ENCODE measurements at regions not wholly inside any gene's neighbourhood (a gene's known extent, or its start where the extent isn't known, plus 50 kb on each side); places are given as distances from the start of the nearest gene placed in this dataset.
A peak's percentile ranks its signal among the peaks of the same experiment; 100 is the strongest.

DNA sequence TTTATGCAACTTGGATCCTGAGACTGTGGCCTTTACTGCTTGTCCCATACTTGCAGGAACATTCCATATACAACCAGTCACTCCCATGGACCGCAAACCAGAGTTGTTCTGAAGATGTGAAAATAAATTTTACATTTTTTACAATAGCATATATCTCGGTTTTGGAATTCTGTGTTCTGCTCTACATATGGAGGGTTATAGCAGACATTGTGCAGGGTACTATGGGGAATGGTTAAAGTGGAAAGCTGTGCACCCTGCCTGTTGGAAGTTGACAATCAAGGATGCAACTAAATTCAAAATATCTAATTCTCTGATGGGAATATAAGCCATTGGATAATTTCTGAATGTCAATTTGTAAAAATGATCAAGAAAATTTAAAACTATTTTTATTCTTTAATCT is 603.3 kb downstream of the RAB28 start:
- Histone ChIP-seq H3K4me3 (no peak overlapping the region), H3K36me3 (ENCODE audit: insufficient read depth, low read length) (no peaks in the 10 kb centered on the region), H3K27ac (no peak overlapping the region), H3K9ac (ENCODE audit: insufficient read length) (no peak overlapping the region), H3K9me3 (ENCODE audit: low read depth, low read length) (no peaks in the 10 kb centered on the region)
- no peak for DNase-seq (ENCODE audit: low read depth, low spot score)
- no peak for TF ChIP-seq EZH2 (IDR thresholded peaks at IDR 0.05)
- no peak for TF ChIP-seq FOXP2 (optimal IDR thresholded peaks at IDR 0.05; ENCODE audit: control extremely low read depth, extremely low read length, insufficient read depth)
- no peak for TF ChIP-seq POLR2AphosphoS5 (IDR thresholded peaks at IDR 0.05; ENCODE audit: borderline replicate concordance, low read depth, low read length)

DNA sequence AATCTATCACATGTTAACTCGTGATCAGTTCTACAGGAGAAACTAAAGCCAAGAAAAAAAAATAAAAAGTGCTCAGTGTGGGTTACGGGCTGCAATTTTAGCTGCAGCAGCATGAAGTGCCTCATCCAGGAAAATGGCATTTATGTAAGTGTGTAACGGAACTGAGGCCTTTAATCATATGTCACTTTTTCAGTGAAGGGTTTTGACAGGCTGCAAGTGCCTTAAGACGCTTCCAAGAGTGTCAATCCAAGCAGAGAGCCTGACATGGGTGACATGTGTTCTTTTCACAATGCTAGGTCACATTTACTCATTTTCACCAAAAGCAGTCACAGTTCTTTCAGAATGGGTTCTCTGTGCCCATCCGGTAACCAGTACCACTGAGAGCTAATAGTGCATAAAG is 604.6 kb downstream of the RAB28 start:
- H3K9me3 ChIP-seq (ENCODE audit: low read depth, low read length), result no peaks in the 10 kb centered on the region
- TF ChIP-seq FOXP2 (optimal IDR thresholded peaks at IDR 0.05; ENCODE audit: control extremely low read depth, extremely low read length, insufficient read depth) (no peak), POLR2AphosphoS5 (IDR thresholded peaks at IDR 0.05; ENCODE audit: borderline replicate concordance, low read depth, low read length) (no peak)
- H3K36me3 ChIP-seq (ENCODE audit: insufficient read depth, low read length), result no peaks in the 10 kb centered on the region

DNA sequence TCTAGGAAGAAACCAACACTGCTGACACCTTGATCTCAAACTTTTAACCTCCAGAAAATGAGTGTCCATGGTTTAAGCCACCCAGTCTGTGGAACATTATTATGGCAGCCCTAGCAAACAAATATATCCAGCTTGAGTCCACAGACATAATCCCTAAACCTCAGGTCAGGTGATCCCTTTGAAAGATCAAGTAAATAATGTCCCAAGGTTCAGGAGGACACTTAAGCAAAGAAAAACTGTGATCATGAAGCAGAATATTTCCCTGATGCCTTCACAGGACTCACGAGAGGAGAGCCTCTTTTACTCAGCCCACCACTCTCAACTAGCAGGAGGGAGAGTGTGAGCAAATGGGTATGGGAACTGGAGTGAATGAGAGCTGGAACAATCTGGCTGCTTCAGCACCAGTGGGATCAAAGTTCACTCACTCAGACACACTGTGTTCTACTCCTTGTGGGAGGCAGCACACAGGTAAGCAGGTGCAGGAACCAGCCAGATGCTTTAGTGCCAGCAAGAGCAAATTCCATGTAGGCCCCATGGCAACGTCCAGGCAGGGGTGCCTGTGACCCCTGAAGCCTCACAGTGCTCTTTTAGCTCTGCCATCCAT is 608.4 kb downstream of the RAB28 start:
- Histone ChIP-seq H3K27ac (no peak overlapping the region), H3K36me3 (ENCODE audit: insufficient read depth, low read length) (no peaks in the 10 kb centered on the region), H3K9ac (ENCODE audit: insufficient read length) (no peak overlapping the region), H3K9me3 (ENCODE audit: low read depth, low read length) (no peaks in the 10 kb centered on the region), H3K4me3 (no peak overlapping the region)
- no peak for DNase-seq (ENCODE audit: low read depth, low spot score)
- no peak for TF ChIP-seq EZH2 (IDR thresholded peaks at IDR 0.05)
- no peak for TF ChIP-seq FOXP2 (optimal IDR thresholded peaks at IDR 0.05; ENCODE audit: control extremely low read depth, extremely low read length, insufficient read depth)
- no peak for TF ChIP-seq POLR2AphosphoS5 (IDR thresholded peaks at IDR 0.05; ENCODE audit: borderline replicate concordance, low read depth, low read length)

More for the DNA sequence above, 604.6 kb downstream of the RAB28 start:
- Histone ChIP-seq H3K9ac (ENCODE audit: insufficient read length) (no peak overlapping the region), H3K27ac (no peak overlapping the region), H3K4me3 (no peak overlapping the region)
- DNase-seq (ENCODE audit: low read depth, low spot score), result no peak

DNA sequence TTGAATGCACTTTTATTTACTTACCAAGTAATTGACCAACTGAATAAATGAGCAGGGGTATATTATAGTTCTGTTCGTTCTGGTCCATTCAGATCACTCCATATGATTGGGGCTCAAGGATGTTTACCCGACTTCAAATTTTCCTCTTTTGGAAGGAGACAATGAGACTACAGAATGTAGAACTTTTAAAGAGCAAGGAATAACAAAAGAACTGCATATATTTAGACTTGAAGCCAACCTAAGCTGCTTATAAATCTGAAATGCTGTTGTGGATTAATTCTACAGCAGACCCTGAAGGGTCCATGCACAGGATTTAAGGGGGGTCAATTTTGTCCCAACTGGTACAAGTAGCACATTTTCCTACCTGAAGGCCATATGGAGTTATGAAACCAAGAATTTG is 610.8 kb downstream of the RAB28 start:
- no peaks in the 10 kb centered on the region for H3K9me3 ChIP-seq (ENCODE audit: low read depth, low read length)

DNA sequence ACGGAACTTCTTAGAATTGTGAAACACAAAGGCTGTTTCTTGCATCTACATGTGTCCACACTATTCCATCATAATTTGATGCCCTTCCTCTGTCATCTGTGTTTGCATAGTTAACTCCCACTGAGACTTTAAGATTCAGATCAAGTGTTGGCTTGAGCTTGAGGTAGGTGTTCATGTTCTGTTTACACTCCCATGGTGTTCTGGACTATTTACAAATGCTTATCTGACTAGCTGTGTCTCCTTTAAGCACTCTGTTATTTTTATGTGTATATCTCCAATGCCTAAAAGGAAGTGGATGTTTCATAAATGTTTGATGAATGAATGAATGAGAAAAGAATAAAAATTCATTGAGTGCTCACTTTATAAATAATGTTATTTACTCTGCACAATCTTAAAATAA is 622.7 kb downstream of the RAB28 start:
- TF ChIP-seq EZH2 (IDR thresholded peaks at IDR 0.05) (no peak), POLR2AphosphoS5 (IDR thresholded peaks at IDR 0.05; ENCODE audit: borderline replicate concordance, low read depth, low read length) (no peak), FOXP2 (optimal IDR thresholded peaks at IDR 0.05; ENCODE audit: control extremely low read depth, extremely low read length, insufficient read depth) (no peak)
- Histone ChIP-seq H3K9me3 (ENCODE audit: low read depth, low read length) (no peaks in the 10 kb centered on the region), H3K9ac (ENCODE audit: insufficient read length) (no peak overlapping the region), H3K4me3 (no peak overlapping the region), H3K27ac (no peak overlapping the region), H3K36me3 (ENCODE audit: insufficient read depth, low read length) (no peaks in the 10 kb centered on the region)
- DNase-seq (ENCODE audit: low read depth, low spot score), result no peak

More for the DNA sequence above, 610.8 kb downstream of the RAB28 start:
- no peak for DNase-seq (ENCODE audit: low read depth, low spot score)
- H3K27ac ChIP-seq, result no peak overlapping the region
- H3K36me3 ChIP-seq (ENCODE audit: insufficient read depth, low read length), result no peaks in the 10 kb centered on the region
- no peak for TF ChIP-seq FOXP2 (optimal IDR thresholded peaks at IDR 0.05; ENCODE audit: control extremely low read depth, extremely low read length, insufficient read depth)
- TF ChIP-seq EZH2 (IDR thresholded peaks at IDR 0.05), result no peak
- no peak for TF ChIP-seq POLR2AphosphoS5 (IDR thresholded peaks at IDR 0.05; ENCODE audit: borderline replicate concordance, low read depth, low read length)
- no peak overlapping the region for H3K4me3 ChIP-seq
- H3K9ac ChIP-seq (ENCODE audit: insufficient read length), result no peak overlapping the region

DNA sequence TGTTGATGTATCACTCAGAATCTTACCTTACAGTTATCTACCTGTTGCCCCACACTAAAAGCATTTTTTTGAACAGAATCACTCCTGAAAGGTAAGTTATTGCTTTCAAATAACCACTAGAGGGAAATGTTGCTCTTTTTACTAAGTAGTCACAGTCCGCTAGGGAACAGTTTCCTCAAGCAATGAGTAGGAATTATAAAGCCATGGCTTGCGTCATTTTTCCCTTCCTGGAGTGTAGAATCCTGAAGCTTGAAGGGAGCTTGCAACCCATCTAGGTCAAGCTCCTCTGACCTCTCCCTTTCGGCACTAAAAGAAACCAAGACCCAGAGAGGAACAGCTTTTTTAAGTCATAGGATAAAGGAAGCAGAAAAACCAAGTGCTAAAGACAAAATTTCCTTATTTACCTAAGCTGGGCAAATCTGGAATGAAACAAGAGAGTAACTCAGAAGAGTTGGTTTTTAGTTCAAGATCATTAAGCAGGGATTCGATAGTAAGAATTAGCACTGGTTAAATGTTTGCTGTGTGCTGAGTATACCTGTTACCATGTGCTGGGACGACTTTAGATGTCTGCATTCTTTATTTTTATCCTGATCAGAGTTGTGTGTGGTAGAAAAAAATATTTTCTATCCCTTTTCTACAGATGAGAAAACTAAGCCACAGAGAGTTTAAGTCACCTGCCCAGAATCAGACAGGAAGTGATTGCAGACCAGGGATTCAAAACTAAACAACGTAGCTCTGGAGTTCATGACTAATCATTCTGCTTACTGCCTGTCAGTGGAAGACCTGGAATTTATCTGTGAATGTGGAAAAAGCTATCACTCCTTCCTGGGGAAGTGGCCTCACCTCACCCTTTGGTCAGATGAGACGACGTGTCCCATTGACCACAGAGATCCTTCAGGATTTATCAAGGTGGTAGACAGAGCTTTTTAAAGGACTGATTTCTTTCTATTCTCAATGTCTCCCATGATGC is 631.5 kb downstream of the RAB28 start:
- TF ChIP-seq POLR2AphosphoS5 (IDR thresholded peaks at IDR 0.05; ENCODE audit: borderline replicate concordance, low read depth, low read length), result no peak
- no peak for TF ChIP-seq EZH2 (IDR thresholded peaks at IDR 0.05)
- no peak for TF ChIP-seq FOXP2 (optimal IDR thresholded peaks at IDR 0.05; ENCODE audit: control extremely low read depth, extremely low read length, insufficient read depth)
- H3K9ac ChIP-seq (ENCODE audit: insufficient read length), result peak overlapping the region; percentile 43
- H3K36me3 ChIP-seq (ENCODE audit: insufficient read depth, low read length), result no peaks in the 10 kb centered on the region
- 0 out of 2 replicates have a peak overlapping the region, but pooled peaks have one; percentile 14 for H3K4me3 ChIP-seq
- peak; percentile 45 for DNase-seq (ENCODE audit: low read depth, low spot score)
- no peaks in the 10 kb centered on the region for H3K9me3 ChIP-seq (ENCODE audit: low read depth, low read length)
- peak overlapping the region; percentile 67 for H3K27ac ChIP-seq

DNA sequence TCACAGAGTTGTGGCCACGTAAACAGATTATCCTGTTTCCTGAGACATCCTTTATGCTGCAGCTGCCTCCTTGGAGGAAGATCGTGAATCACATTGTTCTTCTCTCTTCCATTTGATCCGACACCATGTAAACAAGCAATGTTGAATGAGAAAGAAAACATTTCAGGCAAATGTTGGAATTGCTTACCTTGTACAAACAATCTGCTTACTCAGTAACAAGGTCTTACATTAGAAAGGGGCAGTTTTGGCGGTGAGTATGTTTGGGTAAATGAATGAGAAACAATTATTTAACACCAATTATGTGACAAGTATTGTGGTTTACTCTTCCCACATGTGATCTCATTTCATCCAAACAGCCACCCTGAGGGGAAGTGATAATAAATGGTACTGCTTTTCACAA is 637.8 kb downstream of the RAB28 start:
- no peak for DNase-seq (ENCODE audit: low read depth, low spot score)
- Histone ChIP-seq H3K9me3 (ENCODE audit: low read depth, low read length) (no peaks in the 10 kb centered on the region), H3K36me3 (ENCODE audit: insufficient read depth, low read length) (no peaks in the 10 kb centered on the region), H3K4me3 (no peak overlapping the region), H3K27ac (no peak overlapping the region), H3K9ac (ENCODE audit: insufficient read length) (no peak overlapping the region)
- TF ChIP-seq FOXP2 (optimal IDR thresholded peaks at IDR 0.05; ENCODE audit: control extremely low read depth, extremely low read length, insufficient read depth), result no peak
- TF ChIP-seq POLR2AphosphoS5 (IDR thresholded peaks at IDR 0.05; ENCODE audit: borderline replicate concordance, low read depth, low read length), result no peak
- no peak for TF ChIP-seq EZH2 (IDR thresholded peaks at IDR 0.05)

DNA sequence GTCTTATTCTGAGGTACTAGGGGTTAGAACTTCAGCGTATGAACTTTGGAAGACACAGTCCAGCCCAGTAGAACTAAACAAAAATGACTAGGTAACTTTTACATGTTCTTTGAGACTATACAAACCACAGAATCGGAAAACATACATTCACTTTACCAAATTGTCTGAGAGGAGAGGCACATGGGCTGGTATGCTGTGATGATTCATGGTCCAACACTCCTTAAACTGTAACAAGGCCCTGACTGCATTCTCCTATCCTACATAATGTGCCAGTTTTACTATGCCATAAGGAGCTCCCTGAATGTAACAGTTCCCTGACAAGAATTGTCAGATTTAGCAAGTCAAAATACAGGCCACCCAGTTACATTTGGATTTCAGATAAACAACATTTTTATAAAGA is 640.0 kb downstream of the RAB28 start:
- Histone ChIP-seq H3K4me3 (no peak overlapping the region), H3K9ac (ENCODE audit: insufficient read length) (no peak overlapping the region), H3K9me3 (ENCODE audit: low read depth, low read length) (no peaks in the 10 kb centered on the region), H3K36me3 (ENCODE audit: insufficient read depth, low read length) (no peaks in the 10 kb centered on the region), H3K27ac (no peak overlapping the region)
- no peak for DNase-seq (ENCODE audit: low read depth, low spot score)
- TF ChIP-seq EZH2 (IDR thresholded peaks at IDR 0.05) (no peak), FOXP2 (optimal IDR thresholded peaks at IDR 0.05; ENCODE audit: control extremely low read depth, extremely low read length, insufficient read depth) (no peak), POLR2AphosphoS5 (IDR thresholded peaks at IDR 0.05; ENCODE audit: borderline replicate concordance, low read depth, low read length) (no peak)
